ENCODE measurements at regions not wholly inside any gene's neighbourhood (a gene's known extent, or its start where the extent isn't known, plus 50 kb on each side); places are given as distances from the start of the nearest gene placed in this dataset.

DNA sequence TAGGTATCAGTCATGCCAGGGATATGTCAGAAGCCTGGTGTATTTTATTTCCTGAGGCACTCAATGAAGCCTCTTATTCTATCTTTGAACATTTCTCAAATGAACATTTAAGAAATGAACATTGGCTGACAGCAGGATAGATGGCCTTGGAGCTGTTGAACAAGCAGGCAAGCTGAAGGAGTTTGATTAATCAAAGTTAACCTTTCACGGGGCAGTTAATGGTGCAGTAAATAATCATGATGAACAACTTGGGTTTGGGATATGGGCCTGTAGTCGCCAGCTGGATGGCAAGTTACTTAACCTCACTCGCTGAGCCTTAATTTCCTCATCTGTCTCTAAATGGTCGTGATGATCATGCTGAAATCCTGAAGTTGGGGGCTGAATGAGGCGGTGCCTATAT is 333.0 kb downstream of the SFMBT2 start:
- no peaks in the 10 kb centered on the region for H3K9me3 ChIP-seq (ENCODE audit: low read depth)
- no peaks in the 10 kb centered on the region for H3F3A ChIP-seq (ENCODE audit: insufficient read depth)
- no peaks in the 10 kb centered on the region for H3K9me2 ChIP-seq (ENCODE audit: insufficient read depth)
- no peak for TF ChIP-seq EZH2 (IDR thresholded peaks at IDR 0.05; ENCODE audit: insufficient read depth, poor library complexity, severe bottlenecking)
- TF ChIP-seq EZH2phosphoT487 (IDR thresholded peaks at IDR 0.05; ENCODE audit: insufficient read depth, low read depth): no peak
- no peaks in the 10 kb centered on the region for H4K20me1 ChIP-seq (ENCODE audit: insufficient read depth)
- H3K36me3 ChIP-seq (ENCODE audit: low read depth): no peaks in the 10 kb centered on the region
- no peak overlapping the region for H3K27ac ChIP-seq
- H3K27me3 ChIP-seq (replicated peaks; ENCODE audit: insufficient read depth): peaks cover 8% of the 10 kb centered on the region; the same call in 1 of the 2 replicates
- H3K4me3 ChIP-seq: no peak overlapping the region
- in situ Hi-C loops (cut with MboI): no loop called here
- no peak overlapping the region for H3K4me2 ChIP-seq (ENCODE audit: unreplicated experiment)
- DNase-seq: no peak
- H2AFZ ChIP-seq: no peak overlapping the region
- H3K79me2 ChIP-seq (ENCODE audit: insufficient read depth): no peaks in the 10 kb centered on the region
- H3K9ac ChIP-seq: no peak overlapping the region
- no peaks in the 10 kb centered on the region for H3K4me1 ChIP-seq (ENCODE audit: insufficient read depth)
- WGBS, 2 experiments (ENCODE audit: low coverage in 1 of 2, low lambda C conversion rate in 2 of 2, missing lambda C conversion rate in 2 of 2): 27 to 35% methylated on average over 5 of the region's 5 CpGs

DNA sequence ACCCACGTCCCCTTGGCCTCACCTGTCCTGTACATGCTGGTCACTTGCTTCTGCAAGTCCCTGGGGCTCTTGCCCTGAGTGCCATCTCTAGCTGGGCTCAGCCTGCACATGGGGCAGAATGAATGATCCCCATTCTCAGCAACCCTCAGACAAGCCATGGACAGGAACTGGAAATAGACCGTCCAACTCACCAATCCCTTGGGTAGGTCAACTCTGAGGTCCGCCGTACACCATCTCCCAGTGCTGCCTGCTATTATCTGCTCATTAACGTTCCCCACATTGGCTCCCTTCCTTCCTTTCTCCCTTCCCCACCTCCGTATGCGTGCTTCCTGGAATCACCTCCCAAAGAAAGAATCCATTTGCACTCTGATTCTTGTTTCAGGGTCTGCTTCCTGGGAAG is 335.0 kb downstream of the SFMBT2 start:
- TF ChIP-seq EZH2 (IDR thresholded peaks at IDR 0.05; ENCODE audit: insufficient read depth, poor library complexity, severe bottlenecking): no peak
- no peak for TF ChIP-seq EZH2phosphoT487 (IDR thresholded peaks at IDR 0.05; ENCODE audit: insufficient read depth, low read depth)
- no peaks in the 10 kb centered on the region for H3K79me2 ChIP-seq (ENCODE audit: insufficient read depth)
- peaks cover 8% of the 10 kb centered on the region; the same call in 1 of the 2 replicates for H3K27me3 ChIP-seq (replicated peaks; ENCODE audit: insufficient read depth)
- no peaks in the 10 kb centered on the region for H4K20me1 ChIP-seq (ENCODE audit: insufficient read depth)
- H3F3A ChIP-seq (ENCODE audit: insufficient read depth): no peaks in the 10 kb centered on the region
- no peaks in the 10 kb centered on the region for H3K9me3 ChIP-seq (ENCODE audit: low read depth)
- DNase-seq: no peak
- WGBS, 2 experiments (ENCODE audit: low coverage in 1 of 2, low lambda C conversion rate in 2 of 2, missing lambda C conversion rate in 2 of 2): 37 to 38% methylated on average over 7 of the region's 7 CpGs
- H3K27ac ChIP-seq: no peak overlapping the region
- no peaks in the 10 kb centered on the region for H3K4me1 ChIP-seq (ENCODE audit: insufficient read depth)
- H3K4me3 ChIP-seq: no peak overlapping the region
- no peaks in the 10 kb centered on the region for H3K36me3 ChIP-seq (ENCODE audit: low read depth)
- no peak overlapping the region for H3K9ac ChIP-seq
- in situ Hi-C loops (cut with MboI): no loop called here
- no peak overlapping the region for H3K4me2 ChIP-seq (ENCODE audit: unreplicated experiment)
- no peak overlapping the region for H2AFZ ChIP-seq
- H3K9me2 ChIP-seq (ENCODE audit: insufficient read depth): no peaks in the 10 kb centered on the region

GRCh38 chr10:7075110-7075509 is 335.7 kb downstream of the SFMBT2 start:
- Histone ChIP-seq H3K9me3 (ENCODE audit: low read depth) (no peaks in the 10 kb centered on the region), H3F3A (ENCODE audit: insufficient read depth) (no peaks in the 10 kb centered on the region), H4K20me1 (ENCODE audit: insufficient read depth) (no peaks in the 10 kb centered on the region), H3K9me2 (ENCODE audit: insufficient read depth) (no peaks in the 10 kb centered on the region), H3K36me3 (ENCODE audit: low read depth) (no peaks in the 10 kb centered on the region), H3K4me2 (ENCODE audit: unreplicated experiment) (no peak overlapping the region), H2AFZ (no peak overlapping the region), H3K27ac (no peak overlapping the region), H3K4me1 (ENCODE audit: insufficient read depth) (no peaks in the 10 kb centered on the region), H3K4me3 (no peak overlapping the region), H3K79me2 (ENCODE audit: insufficient read depth) (no peaks in the 10 kb centered on the region), H3K9ac (no peak overlapping the region), H3K27me3 (replicated peaks; ENCODE audit: insufficient read depth) (peaks cover 6% of the 10 kb centered on the region; the same call in 1 of the 2 replicates)
- 1 to 4% methylated on average over 5 of the region's 5 CpGs for WGBS, 2 experiments (ENCODE audit: low coverage in 1 of 2, low lambda C conversion rate in 2 of 2, missing lambda C conversion rate in 2 of 2)
- TF ChIP-seq EZH2 (IDR thresholded peaks at IDR 0.05; ENCODE audit: insufficient read depth, poor library complexity, severe bottlenecking): no peak
- no peak for TF ChIP-seq EZH2phosphoT487 (IDR thresholded peaks at IDR 0.05; ENCODE audit: insufficient read depth, low read depth)
- no peak for DNase-seq
- in situ Hi-C loops (cut with MboI): no loop called here

GRCh38 chr10:7071421-7071820 is 339.4 kb downstream of the SFMBT2 start:
- no peaks in the 10 kb centered on the region for H3K27me3 ChIP-seq (replicated peaks; ENCODE audit: insufficient read depth)
- H2AFZ ChIP-seq: no peak overlapping the region
- H3F3A ChIP-seq (ENCODE audit: insufficient read depth): no peaks in the 10 kb centered on the region
- WGBS, 2 experiments (ENCODE audit: low coverage in 1 of 2, low lambda C conversion rate in 2 of 2, missing lambda C conversion rate in 2 of 2): 37 to 47% methylated on average over 2 of the region's 2 CpGs
- in situ Hi-C loops (cut with MboI): no loop called here
- no peaks in the 10 kb centered on the region for H3K9me3 ChIP-seq (ENCODE audit: low read depth)
- DNase-seq: no peak
- H3K79me2 ChIP-seq (ENCODE audit: insufficient read depth): no peaks in the 10 kb centered on the region
- no peaks in the 10 kb centered on the region for H3K4me1 ChIP-seq (ENCODE audit: insufficient read depth)
- H3K4me2 ChIP-seq (ENCODE audit: unreplicated experiment): no peak overlapping the region
- no peaks in the 10 kb centered on the region for H3K36me3 ChIP-seq (ENCODE audit: low read depth)
- no peaks in the 10 kb centered on the region for H4K20me1 ChIP-seq (ENCODE audit: insufficient read depth)
- no peak overlapping the region for H3K27ac ChIP-seq
- H3K4me3 ChIP-seq: no peak overlapping the region
- H3K9ac ChIP-seq: no peak overlapping the region
- TF ChIP-seq EZH2 (IDR thresholded peaks at IDR 0.05; ENCODE audit: insufficient read depth, poor library complexity, severe bottlenecking) (no peak), EZH2phosphoT487 (IDR thresholded peaks at IDR 0.05; ENCODE audit: insufficient read depth, low read depth) (no peak)
- H3K9me2 ChIP-seq (ENCODE audit: insufficient read depth): no peaks in the 10 kb centered on the region

DNA sequence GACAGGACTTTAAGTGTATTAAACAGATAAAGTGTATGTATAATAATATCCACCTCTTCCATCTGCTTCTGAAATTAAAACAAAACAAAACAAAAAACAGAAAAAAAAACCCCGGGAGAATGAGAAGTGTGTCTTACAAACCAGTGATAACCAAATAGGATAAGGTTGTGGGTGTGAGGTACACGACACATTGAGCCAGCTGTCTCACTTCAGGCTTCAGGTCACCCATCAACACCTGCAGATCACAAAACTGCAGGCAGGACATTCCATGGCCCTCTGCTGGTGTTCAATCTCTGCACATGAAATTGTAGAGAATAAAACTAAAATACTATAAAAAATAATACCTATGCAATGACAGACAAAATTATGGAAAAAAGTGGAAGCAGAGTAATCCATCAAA is 339.9 kb downstream of the SFMBT2 start:
- Histone ChIP-seq H3K9me3 (ENCODE audit: low read depth) (no peaks in the 10 kb centered on the region), H3K4me1 (ENCODE audit: insufficient read depth) (no peaks in the 10 kb centered on the region), H3K9ac (no peak overlapping the region), H3K4me2 (ENCODE audit: unreplicated experiment) (no peak overlapping the region), H4K20me1 (ENCODE audit: insufficient read depth) (no peaks in the 10 kb centered on the region), H3K27me3 (replicated peaks; ENCODE audit: insufficient read depth) (no peaks in the 10 kb centered on the region), H3K4me3 (no peak overlapping the region), H3K36me3 (ENCODE audit: low read depth) (no peaks in the 10 kb centered on the region), H3F3A (ENCODE audit: insufficient read depth) (no peaks in the 10 kb centered on the region), H3K27ac (no peak overlapping the region), H3K9me2 (ENCODE audit: insufficient read depth) (no peaks in the 10 kb centered on the region), H2AFZ (no peak overlapping the region), H3K79me2 (ENCODE audit: insufficient read depth) (no peaks in the 10 kb centered on the region)
- in situ Hi-C loops (cut with MboI): no loop called here
- TF ChIP-seq EZH2 (IDR thresholded peaks at IDR 0.05; ENCODE audit: insufficient read depth, poor library complexity, severe bottlenecking) (no peak), EZH2phosphoT487 (IDR thresholded peaks at IDR 0.05; ENCODE audit: insufficient read depth, low read depth) (no peak)
- 10 to 16% methylated on average over 2 of the region's 2 CpGs for WGBS, 2 experiments (ENCODE audit: low coverage in 1 of 2, low lambda C conversion rate in 2 of 2, missing lambda C conversion rate in 2 of 2)
- no peak for DNase-seq
